Mesothelial cell of epicardium (in vitro differentiated cells): ENCODE measurements at regions not wholly inside any gene's neighbourhood (a gene's known extent, or its start where the extent isn't known, plus 50 kb on each side); places are given as distances from the start of the nearest gene placed in this dataset.
"Not testable (repeated sequence)": the region's sequence is repeated elsewhere in the genome, so short reads cannot be mapped to it uniquely, and the experiment has no call there.

Experiments used
- DNase-seq, 2 experiments: peaks; one replicate each; pipeline ENCODE4 v3.0.0; 2021; ENCODE audit warnings: low spot score in 2 of 2; ENCODE audit not compliant: unreplicated experiment in 2 of 2
- H3K27ac Mint-ChIP-seq: 2 replicates; pipeline ENCODE4 v1.8.0; 2021; ENCODE audit warnings: mixed read lengths
- H3K27me3 Mint-ChIP-seq: 2 replicates; pipeline ENCODE4 v1.8.0; 2021; ENCODE audit warnings: low read depth, mixed read lengths
- H3K36me3 Mint-ChIP-seq: 2 replicates; pipeline ENCODE4 v1.8.0; 2021; ENCODE audit warnings: mixed read lengths
- H3K4me1 Mint-ChIP-seq: 2 replicates; pipeline ENCODE4 v1.8.0; 2021; ENCODE audit warnings: mixed read lengths
- H3K4me3 Mint-ChIP-seq: 2 replicates; pipeline ENCODE4 v1.8.0; 2021; ENCODE audit warnings: mild to moderate bottlenecking, moderate library complexity, mixed read lengths
- H3K9me3 Mint-ChIP-seq: 2 replicates; pipeline ENCODE4 v1.8.0; 2021; ENCODE audit warnings: mixed read lengths
- CTCF ChIP-seq: fragments of 200-600 bp; sonication (generic); IDR thresholded peaks from one replicate; pipeline ENCODE4 v1.5.0; 2021; ENCODE audit warnings: antibody characterized with exemption; ENCODE audit not compliant: unreplicated experiment

GRCh38 chr6:121630716-121631115 is 195.3 kb downstream of the GJA1 start:
- TF ChIP-seq CTCF, result no peak
- H3K36me3 Mint-ChIP-seq, result peaks cover 15% of the 10 kb centered on the region
- no peak overlapping the region for H3K4me3 Mint-ChIP-seq
- no peak for DNase-seq
- H3K9me3 Mint-ChIP-seq, result peaks cover 62% of the 10 kb centered on the region
- H3K4me1 Mint-ChIP-seq, result no peaks in the 10 kb centered on the region
- no peaks in the 10 kb centered on the region for H3K27me3 Mint-ChIP-seq
- H3K27ac Mint-ChIP-seq, result no peak overlapping the region

GRCh38 chr6:121631752-121632151 is 196.3 kb downstream of the GJA1 start:
- peaks cover 62% of the 10 kb centered on the region for H3K9me3 Mint-ChIP-seq
- peaks cover 17% of the 10 kb centered on the region for H3K36me3 Mint-ChIP-seq
- H3K27me3 Mint-ChIP-seq, DNase-seq, H3K4me3 Mint-ChIP-seq, H3K4me1 Mint-ChIP-seq, H3K27ac Mint-ChIP-seq: not testable (repeated sequence)

- peaks cover 20% of the 10 kb centered on the region for H3K36me3 Mint-ChIP-seq
- H3K4me1 Mint-ChIP-seq, result no peaks in the 10 kb centered on the region
- TF ChIP-seq CTCF, result no peak
- H3K27me3 Mint-ChIP-seq, result no peaks in the 10 kb centered on the region
- no peak overlapping the region for H3K27ac Mint-ChIP-seq
- no peak overlapping the region for H3K4me3 Mint-ChIP-seq
- peaks cover 61% of the 10 kb centered on the region for H3K9me3 Mint-ChIP-seq
- DNase-seq, result no peak
Measured at GRCh38 chr6:121633309-121633708, 197.9 kb downstream of the GJA1 start.

GRCh38 chr6:121634586-121634985 is 199.1 kb downstream of the GJA1 start:
- H3K4me3 Mint-ChIP-seq, DNase-seq, H3K27ac Mint-ChIP-seq, H3K4me1 Mint-ChIP-seq, H3K27me3 Mint-ChIP-seq: not testable (repeated sequence)
- peaks cover 51% of the 10 kb centered on the region for H3K9me3 Mint-ChIP-seq
- peaks cover 20% of the 10 kb centered on the region for H3K36me3 Mint-ChIP-seq

- peaks cover 52% of the 10 kb centered on the region for H3K9me3 Mint-ChIP-seq
- no peak for TF ChIP-seq CTCF
- no peak for DNase-seq
- H3K4me1 Mint-ChIP-seq, result no peaks in the 10 kb centered on the region
- no peak overlapping the region for H3K27ac Mint-ChIP-seq
- no peaks in the 10 kb centered on the region for H3K27me3 Mint-ChIP-seq
- no peak overlapping the region for H3K4me3 Mint-ChIP-seq
- H3K36me3 Mint-ChIP-seq, result peaks cover 20% of the 10 kb centered on the region
Measured at GRCh38 chr6:121635355-121635754, 199.9 kb downstream of the GJA1 start.

GRCh38 chr6:121636217-121636616 is 200.8 kb downstream of the GJA1 start:
- H3K27ac Mint-ChIP-seq, H3K4me3 Mint-ChIP-seq, H3K27me3 Mint-ChIP-seq, DNase-seq, H3K4me1 Mint-ChIP-seq: not testable (repeated sequence)
- peaks cover 15% of the 10 kb centered on the region for H3K36me3 Mint-ChIP-seq
- peaks cover 46% of the 10 kb centered on the region for H3K9me3 Mint-ChIP-seq

GRCh38 chr6:121639021-121639420 is 203.6 kb downstream of the GJA1 start:
- no peaks in the 10 kb centered on the region for H3K27me3 Mint-ChIP-seq
- H3K36me3 Mint-ChIP-seq, result peaks cover 11% of the 10 kb centered on the region
- DNase-seq, result no peak
- peaks cover 41% of the 10 kb centered on the region for H3K9me3 Mint-ChIP-seq
- no peak for TF ChIP-seq CTCF
- H3K4me1 Mint-ChIP-seq, result no peaks in the 10 kb centered on the region
- H3K27ac Mint-ChIP-seq, result no peak overlapping the region
- H3K4me3 Mint-ChIP-seq, result no peak overlapping the region
